NCI-H748 treated with DMSO at 0.1 percent for 48 hours (cell line): ENCODE measurements at regions not wholly inside any gene's neighbourhood (a gene's known extent, or its start where the extent isn't known, plus 50 kb on each side); places are given as distances from the start of the nearest gene placed in this dataset.
"Not testable (repeated sequence)": the region's sequence is repeated elsewhere in the genome, so short reads cannot be mapped to it uniquely, and the experiment has no call there.

Source experiments
- DNase-seq: peaks from one replicate; lab custom pipeline; 2025; lab: John Stamatoyannopoulos, UW

DNA sequence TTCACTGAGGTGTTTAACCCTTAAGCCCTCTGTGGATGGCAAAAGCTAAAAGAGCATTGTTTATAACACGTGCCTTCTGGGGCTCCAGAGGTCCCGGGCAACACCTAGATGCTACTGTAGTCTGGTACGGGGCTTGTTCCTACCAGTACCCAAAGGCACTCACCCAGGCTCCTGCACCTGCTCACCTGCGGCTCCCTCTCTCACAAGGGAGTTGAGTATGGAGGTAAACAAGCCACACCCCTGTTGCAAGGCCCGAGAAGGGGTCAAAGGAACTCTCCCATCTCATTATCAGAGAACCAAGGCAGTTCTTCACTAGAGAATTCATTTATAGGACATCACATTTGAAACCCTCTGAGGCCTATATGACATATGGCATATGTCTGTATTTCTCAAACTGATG is 53.4 kb upstream of the IL6ST start:
- peak; percentile 64 for DNase-seq

DNA sequence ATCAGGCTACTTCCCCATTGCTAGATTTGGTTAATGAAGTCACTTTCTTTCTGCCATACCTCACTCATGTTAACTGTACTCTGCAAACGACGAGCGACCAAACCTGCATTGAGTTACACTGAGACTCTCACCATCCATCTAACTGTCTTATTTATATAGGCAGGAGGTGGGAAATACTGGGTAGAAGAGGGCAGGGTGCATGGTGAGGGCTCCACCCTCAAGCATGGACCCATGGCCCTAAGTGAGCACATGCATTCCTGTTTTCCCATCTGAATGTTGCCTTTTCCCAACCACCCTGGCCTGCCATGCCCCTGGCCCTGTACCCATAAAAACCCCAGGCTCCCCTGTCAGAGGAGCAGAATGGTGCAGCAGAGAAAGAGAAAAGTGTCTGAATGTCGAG is 52.7 kb upstream of the IL6ST start:
- DNase-seq, result no peak

DNA sequence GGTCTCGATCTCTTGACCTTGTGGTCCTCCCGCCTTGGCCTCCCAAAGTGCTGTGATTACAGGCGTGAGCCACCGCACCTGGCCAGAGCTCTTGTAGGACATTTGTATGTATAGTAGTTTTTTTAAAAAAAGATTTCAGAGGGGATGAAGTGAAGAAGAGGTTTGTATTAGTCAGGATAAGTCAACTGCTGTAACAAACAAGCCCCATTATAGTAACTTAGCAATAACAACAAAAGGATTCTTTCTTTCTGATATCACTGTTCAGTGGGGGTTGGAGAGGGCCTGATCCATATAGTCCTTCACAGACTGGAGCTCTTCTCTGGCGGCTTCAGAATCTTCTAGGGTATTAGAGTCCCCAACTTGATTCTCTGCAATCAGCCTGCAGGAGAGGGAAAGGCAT is 50.7 kb upstream of the IL6ST start:
- DNase-seq, result no peak

DNA sequence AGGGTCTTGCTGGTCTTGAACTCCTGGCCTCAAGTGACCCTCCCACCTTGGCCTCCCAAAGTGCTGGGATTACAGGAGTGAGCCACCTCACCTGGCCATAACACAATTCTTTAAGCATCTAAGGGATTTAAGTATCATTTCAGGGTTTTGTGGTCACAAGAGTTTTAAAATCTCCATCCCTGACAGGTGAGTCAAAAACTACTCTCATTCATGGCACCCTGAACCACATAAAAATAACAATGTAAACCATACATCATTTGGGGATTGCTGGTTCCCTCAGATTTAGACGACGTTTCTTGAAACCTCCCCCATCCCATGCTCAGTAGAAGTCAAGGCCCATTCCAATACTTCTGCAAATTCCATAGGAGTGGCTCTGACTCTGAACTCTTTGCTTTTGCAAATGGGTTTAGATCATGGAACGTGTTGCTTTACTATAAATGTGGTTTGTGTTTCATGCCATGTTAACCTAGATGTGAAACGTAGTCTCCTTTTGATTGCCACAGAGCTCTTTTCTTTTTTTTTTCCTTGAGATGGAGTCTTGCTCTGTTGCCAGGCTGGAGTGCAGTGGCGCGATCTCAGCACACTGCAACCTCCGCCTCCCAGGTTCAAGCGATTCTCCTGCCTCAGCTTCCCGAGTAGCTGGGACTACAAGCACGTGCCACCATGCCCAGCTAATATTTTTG is 50.1 kb upstream of the IL6ST start:
- DNase-seq, result not testable (repeated sequence)
